GM12878 (cell line): ENCODE measurements at regions not wholly inside any gene's neighbourhood (a gene's known extent, or its start where the extent isn't known, plus 50 kb on each side); places are given as distances from the start of the nearest gene placed in this dataset.

Experiments
- ATAC-seq: fragments of 200-7000 bp; cut with Tn5 transposase; 3 replicates; pipeline ENCODE4 v1.9.1; 2020; ENCODE audit warnings: mild to moderate bottlenecking, moderate library complexity
- BruUV-seq: library from RNA; stranded (reverse); fragments of 400-500 nt; replicated peaks from 2 replicates; lab custom pipeline; 2021; lab: Mats Ljungman, UMichigan
- CTCF ChIA-PET: fragments of 300-600 bp; sonication (Branson Sonifier 250); formaldehyde crosslinking; extraction: SDS; loops from one replicate; lab custom pipeline; 2021; ENCODE audit warnings: inconsistent platforms; lab: Yijun Ruan, JAX
- POLR2A ChIA-PET: fragments of 350-600 bp; formaldehyde crosslinking; extraction: SDS; loops from one replicate; lab custom pipeline; 2021; ENCODE audit warnings: inconsistent platforms; lab: Charles Lee
- RAD21 ChIA-PET: fragments of 300-600 bp; sonication (Branson Sonifier 250); formaldehyde crosslinking; loops from one replicate; lab custom pipeline; 2023; ENCODE audit warnings: antibody characterized with exemption; ENCODE audit not compliant: unreplicated experiment; lab: Charles Lee
- SMC1A ChIA-PET: fragments of 300-600 bp; sonication (Branson Sonifier 250); formaldehyde crosslinking; loops from one replicate; lab custom pipeline; 2023; ENCODE audit not compliant: unreplicated experiment, uncharacterized antibody; lab: Charles Lee
- DNase-seq: peaks from one replicate; pipeline ENCODE4 v3.0.0-alpha.2; 2011; ENCODE audit warnings: low read depth, low spot score
- FAIRE-seq: peaks from 3 replicates; lab custom pipeline; 2011; peaks lifted over from hg19 to GRCh38; lab: Jason Lieb, UNC
- H2AFZ ChIP-seq: 2 replicates; pipeline ENCODE4 v1.6.0; 2011; ENCODE audit warnings: low read depth, low read length, control low read depth; ENCODE audit not compliant: control insufficient read depth
- H3K27ac ChIP-seq: 2 replicates; pipeline ENCODE4 v1.5.1; 2011; ENCODE audit warnings: control low read depth; ENCODE audit not compliant: control insufficient read depth, insufficient read depth
- H3K27me3 ChIP-seq, 2 experiments: replicated peaks in 1 of 2; 2 replicates each; pipeline versions ENCODE4 v1.6.0 to v1.6.1; 2011; ENCODE audit warnings: low read length in 1 of 2; ENCODE audit not compliant: control insufficient read depth in 2 of 2, insufficient read depth in 2 of 2
- H3K36me3 ChIP-seq, 2 experiments: 2 replicates each; pipeline ENCODE4 v1.5.1; 2011; ENCODE audit warnings: low read length in 1 of 2; ENCODE audit not compliant: control insufficient read depth in 2 of 2, insufficient read depth in 2 of 2
- H3K4me1 ChIP-seq: 2 replicates; pipeline ENCODE4 v1.6.1; 2011; ENCODE audit warnings: mild to moderate bottlenecking, low read length, moderate library complexity, mixed read lengths; ENCODE audit not compliant: control insufficient read depth, insufficient read depth
- H3K4me2 ChIP-seq: 2 replicates; pipeline ENCODE4 v1.6.0; 2011; ENCODE audit warnings: control low read depth; ENCODE audit not compliant: control insufficient read depth, insufficient read depth
- H3K4me3 ChIP-seq: fragments of 200-600 bp; sonication (generic); 2 replicates; pipeline ENCODE4 v1.5.1; 2016
- H3K79me2 ChIP-seq: 2 replicates; pipeline ENCODE4 v1.6.0; 2011; ENCODE audit warnings: low read length; ENCODE audit not compliant: control insufficient read depth, insufficient read depth
- H3K9ac ChIP-seq: 2 replicates; pipeline ENCODE4 v1.8.0; 2011; ENCODE audit warnings: low read length, control low read depth, mixed read lengths; ENCODE audit not compliant: control insufficient read depth, insufficient read depth
- H3K9me3 ChIP-seq: replicated peaks from 3 replicates; pipeline ENCODE4 v1.5.1; 2011; ENCODE audit warnings: mild to moderate bottlenecking, low read length; ENCODE audit not compliant: control insufficient read depth, insufficient read depth
- H4K20me1 ChIP-seq: 2 replicates; pipeline ENCODE4 v1.6.0; 2011; ENCODE audit not compliant: control insufficient read depth, insufficient read depth
- CBX3 ChIP-seq: fragments of 200-600 bp; sonication (generic); IDR thresholded peaks from 2 replicates; pipeline ENCODE4 v1.6.1; 2016; ENCODE audit warnings: low read depth, borderline replicate concordance
- CHD2 ChIP-seq: IDR thresholded peaks from 2 replicates; pipeline ENCODE4 v1.6.1; 2011; ENCODE audit warnings: low read depth, low read length, improper control_type of control experiment, borderline replicate concordance
- ETV6 ChIP-seq, 2 experiments: fragments of 450-650 bp in 1 of 2; IDR thresholded peaks in 1 of 2; conservative IDR thresholded peaks in 1 of 2; 2 replicates each; pipeline ENCODE4 v1.6.1; 2014; ENCODE audit warnings: antibody characterized with exemption in 1 of 2, borderline replicate concordance in 1 of 2, low read depth in 1 of 2, mild to moderate bottlenecking in 1 of 2, moderate library complexity in 1 of 2
- IKZF2 ChIP-seq, 2 experiments: fragments of 450-650 bp; IDR thresholded peaks; 2 replicates each; pipeline ENCODE4 v1.6.1; 2017; ENCODE audit warnings: mild to moderate bottlenecking in 2 of 2, moderate library complexity in 2 of 2
- JUNB ChIP-seq: IDR thresholded peaks from 2 replicates; pipeline ENCODE4 v1.6.1; 2016; ENCODE audit warnings: antibody characterized with exemption, mild to moderate bottlenecking
- SP1 ChIP-seq: IDR thresholded peaks from one replicate; pipeline ENCODE4 v1.6.1; 2011; ENCODE audit warnings: low read depth, low read length
- STAT3 ChIP-seq: IDR thresholded peaks from 2 replicates; pipeline ENCODE4 v1.6.1; 2011; ENCODE audit warnings: low read depth, low read length, improper control_type of control experiment
- TAF1 ChIP-seq: IDR thresholded peaks from 2 replicates; pipeline ENCODE4 v1.6.1; 2011; ENCODE audit warnings: mild to moderate bottlenecking, low read depth, low read length, borderline replicate concordance
- TCF12 ChIP-seq: IDR thresholded peaks from 2 replicates; pipeline ENCODE4 v1.6.1; 2011; ENCODE audit warnings: low read depth, mild to moderate bottlenecking, low read length
- YBX1 ChIP-seq: fragments of 450-650 bp; IDR thresholded peaks from 2 replicates; pipeline ENCODE4 v1.6.1; 2016; ENCODE audit warnings: antibody characterized with exemption
- WGBS: methylation state at CpG from one replicate; pipeline ENCODE4 v1.1.6; 2016; ENCODE audit warnings: low lambda C conversion rate; ENCODE audit not compliant: insufficient replicate concordance, insufficient coverage; ENCODE audit errors: missing lambda C conversion rate; 5-methylcytosine and 5-hydroxymethylcytosine counted together
- in situ Hi-C: fragments of 300-500 bp; cut with MboI; formaldehyde crosslinking; loops from 9 replicates; pipeline ENCODE4 v1.14.3; 2018; ENCODE audit warnings: mixed read lengths
- intact Hi-C: fragments of 100-400 bp; cut with micrococcal nuclease; formaldehyde crosslinking; loops from one replicate; pipeline ENCODE4 v1.14.2; 2022; ENCODE audit not compliant: unreplicated experiment
- TF ChIP-seq, protein P1 (sequence below): IDR thresholded peaks from 2 replicates; pipeline ENCODE4 v1.6.1; 2012; ENCODE audit warnings: low read length, inconsistent platforms
- TF ChIP-seq, protein P2 (sequence below): fragments of 450-650 bp; formaldehyde crosslinking; IDR thresholded peaks from 2 replicates; pipeline ENCODE4 v1.4.0; 2020; ENCODE audit warnings: mild to moderate bottlenecking, moderate library complexity

DNA sequence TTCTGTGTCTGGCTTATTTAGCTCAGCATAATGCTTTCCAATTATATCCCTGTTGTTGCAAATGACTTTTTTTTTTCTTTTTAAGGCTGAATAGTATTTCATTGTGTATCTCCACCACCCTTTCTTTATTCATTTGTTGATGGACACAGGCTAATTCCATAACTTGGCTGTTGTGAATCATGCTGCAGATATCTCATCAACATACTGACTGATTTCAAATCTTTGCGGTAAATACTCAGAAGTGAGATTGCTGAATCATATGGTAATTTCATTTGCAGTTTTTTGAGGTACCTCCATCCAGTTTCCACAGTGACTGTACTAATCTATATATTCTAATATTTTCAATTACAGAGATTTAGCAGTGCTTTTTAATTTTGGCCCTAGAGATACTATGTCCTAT is 266.2 kb downstream of the TMX3 start:
- ChIA-PET SMC1A (no interaction called here), POLR2A (no interaction called here), RAD21 (no interaction called here), CTCF (no interaction called here)
- no peak for FAIRE-seq
- Histone ChIP-seq H3K4me1 (no peaks in the 10 kb centered on the region), H3K9me3 (no peaks in the 10 kb centered on the region), H4K20me1 (no peaks in the 10 kb centered on the region), H3K36me3 (no peaks in the 10 kb centered on the region), H3K4me2 (no peak overlapping the region), H2AFZ (no peak overlapping the region), H3K9ac (no peak overlapping the region), H3K27ac (no peak overlapping the region), H3K79me2 (no peaks in the 10 kb centered on the region), H3K4me3 (no peak overlapping the region), H3K27me3 (no peaks in the 10 kb centered on the region)
- in situ Hi-C loops (no loop called here), intact Hi-C loops (no loop called here)
- 95% methylated on average over 1 of the region's 1 CpG for WGBS
- ATAC-seq = no peak
- no peak for TF ChIP-seq STAT3
- no peak for TF ChIP-seq ETV6 (conservative IDR thresholded peaks at IDR 0.05 in 1 of 2, IDR thresholded peaks at IDR 0.05 in 1 of 2; ENCODE audit: borderline replicate concordance in 1 of 2, low read depth in 1 of 2)
- no peak for DNase-seq
- BruUV-seq = no TSS peak

DNA sequence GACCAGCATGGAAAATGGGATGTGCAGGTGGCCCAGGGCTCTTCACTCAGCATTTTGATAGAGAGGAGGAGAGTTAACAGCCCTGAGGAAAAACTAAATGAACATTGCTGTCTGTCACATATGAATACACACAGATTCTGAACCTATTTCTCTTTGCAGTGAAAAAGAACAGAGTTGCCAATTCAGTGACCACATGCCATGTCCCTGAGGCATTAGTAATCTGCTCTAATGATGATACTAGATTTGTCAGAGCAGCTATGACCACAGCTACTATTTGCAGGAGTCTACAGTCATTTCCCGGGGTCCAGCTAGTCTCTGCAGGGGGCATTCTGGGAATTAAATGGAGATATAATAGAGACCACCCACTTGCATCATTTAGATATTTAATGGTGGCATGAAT is 267.6 kb downstream of the TMX3 start:
- Histone ChIP-seq H3K9me3 (no peaks in the 10 kb centered on the region), H3K4me1 (no peaks in the 10 kb centered on the region), H3K27ac (no peak overlapping the region), H3K4me3 (no peak overlapping the region), H3K4me2 (no peak overlapping the region), H3K79me2 (no peaks in the 10 kb centered on the region), H4K20me1 (no peaks in the 10 kb centered on the region), H3K27me3 (no peaks in the 10 kb centered on the region), H3K9ac (no peak overlapping the region), H3K36me3 (no peaks in the 10 kb centered on the region), H2AFZ (no peak overlapping the region)
- ATAC-seq (no peak), FAIRE-seq (no peak), DNase-seq (no peak)
- ChIA-PET CTCF (no interaction called here), SMC1A (no interaction called here), POLR2A (no interaction called here), RAD21 (no interaction called here)
- no TSS peak for BruUV-seq
- intact Hi-C loops = no loop called here
- TF ChIP-seq CBX3 = no peak
- TF ChIP-seq, protein P1, sequence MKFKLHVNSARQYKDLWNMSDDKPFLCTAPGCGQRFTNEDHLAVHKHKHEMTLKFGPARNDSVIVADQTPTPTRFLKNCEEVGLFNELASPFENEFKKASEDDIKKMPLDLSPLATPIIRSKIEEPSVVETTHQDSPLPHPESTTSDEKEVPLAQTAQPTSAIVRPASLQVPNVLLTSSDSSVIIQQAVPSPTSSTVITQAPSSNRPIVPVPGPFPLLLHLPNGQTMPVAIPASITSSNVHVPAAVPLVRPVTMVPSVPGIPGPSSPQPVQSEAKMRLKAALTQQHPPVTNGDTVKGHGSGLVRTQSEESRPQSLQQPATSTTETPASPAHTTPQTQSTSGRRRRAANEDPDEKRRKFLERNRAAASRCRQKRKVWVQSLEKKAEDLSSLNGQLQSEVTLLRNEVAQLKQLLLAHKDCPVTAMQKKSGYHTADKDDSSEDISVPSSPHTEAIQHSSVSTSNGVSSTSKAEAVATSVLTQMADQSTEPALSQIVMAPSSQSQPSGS = no peak
- TF ChIP-seq TAF1 = no peak
- TF ChIP-seq CHD2 = no peak
- no peak for TF ChIP-seq IKZF2 (IDR thresholded peaks at IDR 0.05)
- TF ChIP-seq JUNB = no peak
- TF ChIP-seq SP1 = no peak
- no peak for TF ChIP-seq TCF12
- TF ChIP-seq YBX1 = no peak
- TF ChIP-seq, protein P2, sequence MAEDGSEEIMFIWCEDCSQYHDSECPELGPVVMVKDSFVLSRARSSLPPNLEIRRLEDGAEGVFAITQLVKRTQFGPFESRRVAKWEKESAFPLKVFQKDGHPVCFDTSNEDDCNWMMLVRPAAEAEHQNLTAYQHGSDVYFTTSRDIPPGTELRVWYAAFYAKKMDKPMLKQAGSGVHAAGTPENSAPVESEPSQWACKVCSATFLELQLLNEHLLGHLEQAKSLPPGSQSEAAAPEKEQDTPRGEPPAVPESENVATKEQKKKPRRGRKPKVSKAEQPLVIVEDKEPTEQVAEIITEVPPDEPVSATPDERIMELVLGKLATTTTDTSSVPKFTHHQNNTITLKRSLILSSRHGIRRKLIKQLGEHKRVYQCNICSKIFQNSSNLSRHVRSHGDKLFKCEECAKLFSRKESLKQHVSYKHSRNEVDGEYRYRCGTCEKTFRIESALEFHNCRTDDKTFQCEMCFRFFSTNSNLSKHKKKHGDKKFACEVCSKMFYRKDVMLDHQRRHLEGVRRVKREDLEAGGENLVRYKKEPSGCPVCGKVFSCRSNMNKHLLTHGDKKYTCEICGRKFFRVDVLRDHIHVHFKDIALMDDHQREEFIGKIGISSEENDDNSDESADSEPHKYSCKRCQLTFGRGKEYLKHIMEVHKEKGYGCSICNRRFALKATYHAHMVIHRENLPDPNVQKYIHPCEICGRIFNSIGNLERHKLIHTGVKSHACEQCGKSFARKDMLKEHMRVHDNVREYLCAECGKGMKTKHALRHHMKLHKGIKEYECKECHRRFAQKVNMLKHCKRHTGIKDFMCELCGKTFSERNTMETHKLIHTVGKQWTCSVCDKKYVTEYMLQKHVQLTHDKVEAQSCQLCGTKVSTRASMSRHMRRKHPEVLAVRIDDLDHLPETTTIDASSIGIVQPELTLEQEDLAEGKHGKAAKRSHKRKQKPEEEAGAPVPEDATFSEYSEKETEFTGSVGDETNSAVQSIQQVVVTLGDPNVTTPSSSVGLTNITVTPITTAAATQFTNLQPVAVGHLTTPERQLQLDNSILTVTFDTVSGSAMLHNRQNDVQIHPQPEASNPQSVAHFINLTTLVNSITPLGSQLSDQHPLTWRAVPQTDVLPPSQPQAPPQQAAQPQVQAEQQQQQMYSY (CRISPR knock-in tag) = no peak
- in situ Hi-C loops = no loop called here
- WGBS = 0% methylated on average over 1 of the region's 1 CpG
